ENCODE measurements at regions not wholly inside any gene's neighbourhood (a gene's known extent, or its start where the extent isn't known, plus 50 kb on each side); places are given as distances from the start of the nearest gene placed in this dataset.

GRCh38 chr20:19913927-19914614, 103.1 kb upstream of the NAA20 start:
- peak overlapping the region in 2 of 5 donors; percentile 36 to 38 for H3K27ac ChIP-seq
- no peaks in the 10 kb centered on the region for H3K9me3 ChIP-seq
- intact Hi-C loops (cut with DNase I; ENCODE audit: low total_unique reads), result no loop called here
- H3K36me3 ChIP-seq, result no peaks in the 10 kb centered on the region
- no peak overlapping the region for H3K4me3 ChIP-seq
- WGBS, 5 donors, result 82 to 85% (median 83%) methylated on average over 10 of the region's 10 CpGs
- DNase-seq, result no peak
- no peak for TF ChIP-seq POLR2A (IDR thresholded peaks at IDR 0.05)
- no peak for TF ChIP-seq EP300 (IDR thresholded peaks at IDR 0.05)
- peak in 1 of 3 donors; percentile 44 for TF ChIP-seq POLR2AphosphoS5 (IDR thresholded peaks at IDR 0.05)
- TF ChIP-seq, protein P1, sequence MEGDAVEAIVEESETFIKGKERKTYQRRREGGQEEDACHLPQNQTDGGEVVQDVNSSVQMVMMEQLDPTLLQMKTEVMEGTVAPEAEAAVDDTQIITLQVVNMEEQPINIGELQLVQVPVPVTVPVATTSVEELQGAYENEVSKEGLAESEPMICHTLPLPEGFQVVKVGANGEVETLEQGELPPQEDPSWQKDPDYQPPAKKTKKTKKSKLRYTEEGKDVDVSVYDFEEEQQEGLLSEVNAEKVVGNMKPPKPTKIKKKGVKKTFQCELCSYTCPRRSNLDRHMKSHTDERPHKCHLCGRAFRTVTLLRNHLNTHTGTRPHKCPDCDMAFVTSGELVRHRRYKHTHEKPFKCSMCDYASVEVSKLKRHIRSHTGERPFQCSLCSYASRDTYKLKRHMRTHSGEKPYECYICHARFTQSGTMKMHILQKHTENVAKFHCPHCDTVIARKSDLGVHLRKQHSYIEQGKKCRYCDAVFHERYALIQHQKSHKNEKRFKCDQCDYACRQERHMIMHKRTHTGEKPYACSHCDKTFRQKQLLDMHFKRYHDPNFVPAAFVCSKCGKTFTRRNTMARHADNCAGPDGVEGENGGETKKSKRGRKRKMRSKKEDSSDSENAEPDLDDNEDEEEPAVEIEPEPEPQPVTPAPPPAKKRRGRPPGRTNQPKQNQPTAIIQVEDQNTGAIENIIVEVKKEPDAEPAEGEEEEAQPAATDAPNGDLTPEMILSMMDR (IDR thresholded peaks at IDR 0.05), result no peak
- peaks cover 3 to 59% (median 14%) of the 10 kb centered on the region in 4 donors for H3K4me1 ChIP-seq
- H3K27me3 ChIP-seq, result no peaks in the 10 kb centered on the region

DNA sequence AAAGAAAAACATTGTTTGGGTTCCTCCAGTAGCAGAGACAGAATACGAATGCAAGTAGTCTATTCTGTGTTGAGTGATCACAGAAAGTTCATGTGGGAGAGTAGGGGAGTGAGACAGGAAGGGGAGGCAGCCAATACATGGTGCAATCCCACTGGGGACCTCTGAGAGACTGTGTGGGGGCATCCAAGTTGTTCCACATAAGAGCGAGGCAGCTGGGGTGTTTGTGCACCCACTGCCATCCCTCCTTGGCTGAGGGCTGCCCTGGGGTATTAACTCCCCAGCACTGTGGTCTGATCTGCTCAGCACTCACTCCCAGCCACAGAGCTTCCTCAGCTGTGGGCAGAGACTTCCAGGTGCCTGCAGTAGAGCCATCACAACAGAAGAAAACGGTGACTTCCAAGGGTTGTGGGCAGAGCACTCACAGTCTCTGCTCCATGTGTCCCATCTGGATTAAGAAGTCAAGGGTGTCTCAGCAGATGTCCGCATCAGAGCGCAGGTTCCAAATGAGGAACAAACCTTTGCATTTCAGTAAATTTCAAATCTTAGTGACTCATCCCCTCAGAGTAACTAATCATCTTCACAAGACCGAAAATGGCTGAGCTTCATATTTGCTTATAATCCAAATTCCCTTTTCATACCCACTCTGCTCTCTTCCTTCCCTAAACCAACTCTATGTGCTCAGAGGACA, 101.9 kb upstream of the NAA20 start:
- DNase-seq, result no peak
- Histone ChIP-seq H3K27me3 (no peaks in the 10 kb centered on the region), H3K27ac (peak overlapping the region; percentile 14 to 46 (median 36)), H3K4me1 (peaks cover 4 to 49% (median 17%) of the 10 kb centered on the region in 4 donors), H3K36me3 (no peaks in the 10 kb centered on the region), H3K9me3 (no peaks in the 10 kb centered on the region), H3K4me3 (no peak overlapping the region)
- intact Hi-C loops (cut with DNase I; ENCODE audit: low total_unique reads), result no loop called here
- TF ChIP-seq POLR2A (IDR thresholded peaks at IDR 0.05) (no peak), EP300 (IDR thresholded peaks at IDR 0.05) (no peak), POLR2AphosphoS5 (IDR thresholded peaks at IDR 0.05) (no peak)
- TF ChIP-seq, protein P1 (IDR thresholded peaks at IDR 0.05), result no peak
- 63 to 83% (median 77%) methylated on average over 5 to 6 of the region's 6 CpGs for WGBS, 5 donors

- Histone ChIP-seq H3K36me3 (no peaks in the 10 kb centered on the region), H3K4me1 (peaks cover 11 to 49% (median 17%) of the 10 kb centered on the region in 4 donors), H3K27me3 (no peaks in the 10 kb centered on the region), H3K9me3 (no peaks in the 10 kb centered on the region), H3K4me3 (no peak overlapping the region), H3K27ac (peak overlapping the region in 1 of 5 donors; percentile 21)
- 68 to 78% (median 70%) methylated on average over 12 of the region's 12 CpGs for WGBS, 5 donors
- intact Hi-C loops (cut with DNase I; ENCODE audit: low total_unique reads), result no loop called here
- no peak for DNase-seq
- TF ChIP-seq EP300 (IDR thresholded peaks at IDR 0.05), result no peak
- TF ChIP-seq POLR2A (IDR thresholded peaks at IDR 0.05), result no peak
- no peak for TF ChIP-seq POLR2AphosphoS5 (IDR thresholded peaks at IDR 0.05)
- TF ChIP-seq, protein P1 (IDR thresholded peaks at IDR 0.05), result no peak
These were observed 100.4 kb upstream of the NAA20 start for GRCh38 chr20:19916531-19917485.

GRCh38 chr20:19918965-19919329, 98.2 kb upstream of the NAA20 start:
- intact Hi-C loops (cut with DNase I; ENCODE audit: low total_unique reads), result no loop called here
- no peak for DNase-seq
- TF ChIP-seq EP300 (IDR thresholded peaks at IDR 0.05), result no peak
- TF ChIP-seq POLR2AphosphoS5 (IDR thresholded peaks at IDR 0.05), result no peak
- TF ChIP-seq, protein P1 (IDR thresholded peaks at IDR 0.05), result no peak
- no peak for TF ChIP-seq POLR2A (IDR thresholded peaks at IDR 0.05)
- Histone ChIP-seq H3K9me3 (no peaks in the 10 kb centered on the region), H3K4me3 (no peak overlapping the region), H3K4me1 (peaks cover 9 to 45% (median 16%) of the 10 kb centered on the region in 4 donors), H3K27me3 (no peaks in the 10 kb centered on the region), H3K27ac (peak overlapping the region in 4 of 5 donors; percentile 8 to 51 (median 24)), H3K36me3 (no peaks in the 10 kb centered on the region)
- 64 to 75% (median 69%) methylated on average over 5 of the region's 5 CpGs for WGBS, 5 donors

Data from stomach (tissue), 8 donors.